GM23248 (cell line): ENCODE measurements at regions not wholly inside any gene's neighbourhood (a gene's known extent, or its start where the extent isn't known, plus 50 kb on each side); places are given as distances from the start of the nearest gene placed in this dataset.

Source experiments
- DNase-seq: peaks from one replicate; pipeline ENCODE4 v3.0.0-alpha.2; 2015
- H2AFZ ChIP-seq: fragments of 200-600 bp; sonication (generic); 2 replicates; pipeline ENCODE4 v1.6.1; 2016; ENCODE audit warnings: antibody characterized with exemption
- H3F3A ChIP-seq: fragments of 200-600 bp; sonication (generic); 2 replicates; pipeline ENCODE4 v1.6.1; 2016; ENCODE audit warnings: mild to moderate bottlenecking, antibody characterized with exemption, mixed run types; ENCODE audit not compliant: insufficient read depth
- H3K27ac ChIP-seq: fragments of 200-600 bp; sonication (generic); 2 replicates; pipeline ENCODE4 v1.5.1; 2016; ENCODE audit warnings: mild to moderate bottlenecking
- H3K27me3 ChIP-seq: fragments of 200-600 bp; sonication (generic); replicated peaks from 2 replicates; pipeline ENCODE4 v1.6.1; 2016; ENCODE audit warnings: mild to moderate bottlenecking; ENCODE audit not compliant: insufficient read depth
- H3K36me3 ChIP-seq: fragments of 200-600 bp; sonication (generic); 2 replicates; pipeline ENCODE4 v1.6.1; 2016; ENCODE audit warnings: low read depth, mild to moderate bottlenecking
- H3K4me1 ChIP-seq: fragments of 200-600 bp; sonication (generic); 2 replicates; pipeline ENCODE4 v1.6.1; 2016; ENCODE audit warnings: mild to moderate bottlenecking; ENCODE audit not compliant: insufficient read depth
- H3K4me2 ChIP-seq: fragments of 200-600 bp; sonication (generic); one replicate; pipeline ENCODE4 v1.6.1; 2016; ENCODE audit warnings: mild to moderate bottlenecking; ENCODE audit not compliant: unreplicated experiment
- H3K4me3 ChIP-seq: fragments of 200-600 bp; sonication (generic); 2 replicates; pipeline ENCODE4 v1.5.1; 2016; ENCODE audit warnings: mild to moderate bottlenecking
- H3K79me2 ChIP-seq: fragments of 200-600 bp; sonication (generic); 2 replicates; pipeline ENCODE4 v1.6.1; 2016; ENCODE audit warnings: mild to moderate bottlenecking; ENCODE audit not compliant: insufficient read depth
- H3K9ac ChIP-seq: fragments of 200-600 bp; sonication (generic); 2 replicates; pipeline ENCODE4 v1.6.1; 2016; ENCODE audit warnings: mild to moderate bottlenecking
- H3K9me2 ChIP-seq: fragments of 200-600 bp; sonication (generic); 2 replicates; pipeline ENCODE4 v1.6.1; 2016; ENCODE audit warnings: mixed run types, mild to moderate bottlenecking, moderate library complexity; ENCODE audit not compliant: insufficient read depth
- H3K9me3 ChIP-seq: fragments of 200-600 bp; sonication (generic); one replicate; pipeline ENCODE4 v1.6.1; 2017; ENCODE audit warnings: low read depth
- H4K20me1 ChIP-seq: fragments of 200-600 bp; sonication (generic); 2 replicates; pipeline ENCODE4 v1.6.0; 2016; ENCODE audit not compliant: insufficient read depth
- EZH2 ChIP-seq: fragments of 200-600 bp; sonication (generic); IDR thresholded peaks from 2 replicates; pipeline ENCODE4 v1.6.1; 2018; ENCODE audit warnings: antibody characterized with exemption, mild to moderate bottlenecking; ENCODE audit not compliant: insufficient read depth, poor library complexity, severe bottlenecking
- EZH2phosphoT487 ChIP-seq: fragments of 200-600 bp; sonication (generic); IDR thresholded peaks from 2 replicates; pipeline ENCODE4 v1.6.1; 2018; ENCODE audit warnings: antibody characterized with exemption, moderate library complexity, mild to moderate bottlenecking, low read depth; ENCODE audit not compliant: insufficient read depth
- WGBS, 2 experiments: methylation state at CpG; one replicate each; pipeline ENCODE4 v1.1.6; 2015 to 2017; ENCODE audit warnings: low lambda C conversion rate in 2 of 2, low coverage in 1 of 2; ENCODE audit errors: missing lambda C conversion rate in 2 of 2; 5-methylcytosine and 5-hydroxymethylcytosine counted together
- in situ Hi-C: fragments of 300-500 bp; cut with MboI; formaldehyde crosslinking; loops from 2 replicates; pipeline ENCODE4 v1.15.0; 2020

GRCh38 chr2:188845692-188846091 is 128.5 kb upstream of the COL3A1 start:
- Histone ChIP-seq H3K4me1 (peaks cover 10% of the 10 kb centered on the region), H3K36me3 (no peaks in the 10 kb centered on the region), H3F3A (no peaks in the 10 kb centered on the region), H3K9ac (no peak overlapping the region), H3K9me3 (no peaks in the 10 kb centered on the region), H3K9me2 (0 out of 2 replicates have a peak, but pooled peaks cover 2% of the 10 kb centered on the region), H2AFZ (no peak overlapping the region), H3K27me3 (no peaks in the 10 kb centered on the region), H3K27ac (no peak overlapping the region), H3K79me2 (no peaks in the 10 kb centered on the region), H3K4me3 (no peak overlapping the region), H3K4me2 (no peak overlapping the region), H4K20me1 (no peaks in the 10 kb centered on the region)
- in situ Hi-C loops = no loop called here
- TF ChIP-seq EZH2phosphoT487 = no peak
- peak; percentile 12 for DNase-seq

GRCh38 chr2:188848887-188849435 is 125.2 kb upstream of the COL3A1 start:
- H3K4me2 ChIP-seq = no peak overlapping the region
- no peaks in the 10 kb centered on the region for H3K27me3 ChIP-seq
- H3K9me2 ChIP-seq = 0 out of 2 replicates have a peak, but pooled peaks cover 2% of the 10 kb centered on the region
- H4K20me1 ChIP-seq = no peaks in the 10 kb centered on the region
- no peak overlapping the region for H3K27ac ChIP-seq
- in situ Hi-C loops = no loop called here
- H3F3A ChIP-seq = peaks cover 9% of the 10 kb centered on the region; the same call in 1 of the 2 replicates
- peaks cover 22% of the 10 kb centered on the region for H3K4me1 ChIP-seq
- H3K36me3 ChIP-seq = no peaks in the 10 kb centered on the region
- WGBS, 2 experiments = 0% methylated on average over 1 of the region's 1 CpG
- DNase-seq = no peak
- TF ChIP-seq EZH2phosphoT487 (no peak), EZH2 (no peak)
- no peak overlapping the region for H2AFZ ChIP-seq
- H3K79me2 ChIP-seq = no peaks in the 10 kb centered on the region
- H3K9me3 ChIP-seq = no peaks in the 10 kb centered on the region
- H3K9ac ChIP-seq = no peak overlapping the region
- no peak overlapping the region for H3K4me3 ChIP-seq

GRCh38 chr2:188850786-188851185 is 123.4 kb upstream of the COL3A1 start:
- no peak for DNase-seq
- 24 to 26% methylated on average over 2 of the region's 2 CpGs for WGBS, 2 experiments
- no peak overlapping the region for H3K27ac ChIP-seq

GRCh38 chr2:188851311-188851710 is 122.9 kb upstream of the COL3A1 start:
- peaks cover 14% of the 10 kb centered on the region; the same call in 1 of the 2 replicates for H3F3A ChIP-seq
- no peak for DNase-seq
- no peaks in the 10 kb centered on the region for H3K36me3 ChIP-seq
- 93 to 94% methylated on average over 1 of the region's 1 CpG for WGBS, 2 experiments
- no peak overlapping the region for H3K27ac ChIP-seq
- TF ChIP-seq EZH2phosphoT487 (no peak), EZH2 (no peak)
- H3K9me2 ChIP-seq = 0 out of 2 replicates have a peak, but pooled peaks cover 2% of the 10 kb centered on the region
- no peaks in the 10 kb centered on the region for H3K27me3 ChIP-seq
- in situ Hi-C loops = no loop called here
- no peak overlapping the region for H2AFZ ChIP-seq
- no peak overlapping the region for H3K4me2 ChIP-seq
- H3K4me1 ChIP-seq = peaks cover 24% of the 10 kb centered on the region
- H3K4me3 ChIP-seq = no peak overlapping the region
- H3K79me2 ChIP-seq = no peaks in the 10 kb centered on the region
- H3K9ac ChIP-seq = no peak overlapping the region
- no peaks in the 10 kb centered on the region for H3K9me3 ChIP-seq
- H4K20me1 ChIP-seq = no peaks in the 10 kb centered on the region

More at GRCh38 chr2:188850786-188851185, 123.4 kb upstream of the COL3A1 start:
- Histone ChIP-seq H2AFZ (no peak overlapping the region), H3K9me3 (no peaks in the 10 kb centered on the region), H3K79me2 (no peaks in the 10 kb centered on the region), H3K4me1 (peaks cover 24% of the 10 kb centered on the region), H3K27me3 (no peaks in the 10 kb centered on the region), H4K20me1 (no peaks in the 10 kb centered on the region), H3K4me2 (no peak overlapping the region), H3K9me2 (0 out of 2 replicates have a peak, but pooled peaks cover 2% of the 10 kb centered on the region), H3F3A (peaks cover 14% of the 10 kb centered on the region; the same call in 1 of the 2 replicates), H3K4me3 (no peak overlapping the region), H3K36me3 (no peaks in the 10 kb centered on the region), H3K9ac (no peak overlapping the region)
- in situ Hi-C loops = no loop called here
- TF ChIP-seq EZH2phosphoT487 = no peak
- no peak for TF ChIP-seq EZH2

GRCh38 chr2:188851826-188852225 is 122.3 kb upstream of the COL3A1 start:
- 91 to 99% methylated on average over 3 of the region's 3 CpGs for WGBS, 2 experiments
- H3K4me2 ChIP-seq = no peak overlapping the region
- no peaks in the 10 kb centered on the region for H3K9me3 ChIP-seq
- TF ChIP-seq EZH2 (no peak), EZH2phosphoT487 (no peak)
- 0 out of 2 replicates have a peak, but pooled peaks cover 2% of the 10 kb centered on the region for H3K9me2 ChIP-seq
- H3K27ac ChIP-seq = no peak overlapping the region
- H3K4me1 ChIP-seq = peaks cover 24% of the 10 kb centered on the region
- no peaks in the 10 kb centered on the region for H3K36me3 ChIP-seq
- peaks cover 14% of the 10 kb centered on the region; the same call in 1 of the 2 replicates for H3F3A ChIP-seq
- no peaks in the 10 kb centered on the region for H4K20me1 ChIP-seq
- no peak overlapping the region for H3K9ac ChIP-seq
- H2AFZ ChIP-seq = no peak overlapping the region
- in situ Hi-C loops = no loop called here
- H3K79me2 ChIP-seq = no peaks in the 10 kb centered on the region
- DNase-seq = no peak
- no peaks in the 10 kb centered on the region for H3K27me3 ChIP-seq
- H3K4me3 ChIP-seq = no peak overlapping the region
